Coronary artery (tissue), 2 donors: ENCODE measurements at regions not wholly inside any gene's neighbourhood (a gene's known extent, or its start where the extent isn't known, plus 50 kb on each side); places are given as distances from the start of the nearest gene placed in this dataset.

ENCODE experiments used
- DNase-seq: peaks from one replicate; pipeline ENCODE4 v3.0.0-alpha.2; 2017; ENCODE audit warnings: low spot score
- H3K27ac ChIP-seq, 2 donors: fragments of 200-600 bp; sonication (generic); one replicate each; pipeline ENCODE4 v1.5.1; 2016 to 2019
- H3K4me3 ChIP-seq: fragments of 200-600 bp; sonication (generic); 2 replicates; pipeline ENCODE4 v1.5.1; 2016; ENCODE audit warnings: mild to moderate bottlenecking, moderate library complexity
- TF ChIP-seq, protein P1 (sequence below): fragments of 200-600 bp; sonication (generic); IDR thresholded peaks from one replicate; pipeline ENCODE4 v1.5.1; 2019; ENCODE audit warnings: antibody characterized with exemption

DNA sequence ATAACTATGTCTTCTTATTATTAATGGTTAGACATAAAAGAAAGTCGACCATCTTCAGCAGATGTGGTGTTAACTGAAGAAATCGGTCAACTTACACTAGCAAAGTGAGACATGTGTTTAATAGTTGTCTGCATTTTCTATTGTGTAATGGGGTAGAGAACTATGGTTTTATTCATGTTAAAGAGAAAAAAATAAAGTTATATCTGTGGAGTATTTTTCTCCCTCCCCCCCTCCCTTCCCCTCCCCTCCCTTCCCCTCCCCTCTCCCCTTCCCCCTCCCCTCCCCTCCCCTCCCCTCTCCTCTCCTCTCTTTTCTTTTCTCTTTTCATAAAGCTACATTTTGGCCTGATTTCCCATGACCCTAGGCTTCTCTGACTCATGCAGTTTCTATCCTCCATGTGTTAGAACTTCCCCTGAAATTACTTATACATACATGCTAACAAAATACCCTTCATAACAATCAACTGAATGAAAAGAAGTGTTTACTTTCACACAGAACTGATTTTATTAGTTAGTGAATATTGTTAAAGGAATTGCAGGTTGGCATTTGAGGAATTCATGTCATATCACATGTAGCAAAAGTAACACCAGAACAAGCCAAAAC, 1431.0 kb upstream of the ATXN8OS start:
- DNase-seq: no peak
- TF ChIP-seq, protein P1, sequence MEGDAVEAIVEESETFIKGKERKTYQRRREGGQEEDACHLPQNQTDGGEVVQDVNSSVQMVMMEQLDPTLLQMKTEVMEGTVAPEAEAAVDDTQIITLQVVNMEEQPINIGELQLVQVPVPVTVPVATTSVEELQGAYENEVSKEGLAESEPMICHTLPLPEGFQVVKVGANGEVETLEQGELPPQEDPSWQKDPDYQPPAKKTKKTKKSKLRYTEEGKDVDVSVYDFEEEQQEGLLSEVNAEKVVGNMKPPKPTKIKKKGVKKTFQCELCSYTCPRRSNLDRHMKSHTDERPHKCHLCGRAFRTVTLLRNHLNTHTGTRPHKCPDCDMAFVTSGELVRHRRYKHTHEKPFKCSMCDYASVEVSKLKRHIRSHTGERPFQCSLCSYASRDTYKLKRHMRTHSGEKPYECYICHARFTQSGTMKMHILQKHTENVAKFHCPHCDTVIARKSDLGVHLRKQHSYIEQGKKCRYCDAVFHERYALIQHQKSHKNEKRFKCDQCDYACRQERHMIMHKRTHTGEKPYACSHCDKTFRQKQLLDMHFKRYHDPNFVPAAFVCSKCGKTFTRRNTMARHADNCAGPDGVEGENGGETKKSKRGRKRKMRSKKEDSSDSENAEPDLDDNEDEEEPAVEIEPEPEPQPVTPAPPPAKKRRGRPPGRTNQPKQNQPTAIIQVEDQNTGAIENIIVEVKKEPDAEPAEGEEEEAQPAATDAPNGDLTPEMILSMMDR: no peak
- Histone ChIP-seq H3K27ac (no peak overlapping the region), H3K4me3 (no peak overlapping the region)

- no peak overlapping the region for H3K4me3 ChIP-seq
- H3K27ac ChIP-seq: no peak overlapping the region
- DNase-seq: no peak
- TF ChIP-seq, protein P1: no peak
Measured at GRCh38 chr13:68675209-68675608, 1432.4 kb upstream of the ATXN8OS start.

GRCh38 chr13:68667863-68668262, 1437.7 kb upstream of the PCDH9 start:
- Histone ChIP-seq H3K4me3 (no peak overlapping the region), H3K27ac (no peak overlapping the region)
- DNase-seq: no peak
- TF ChIP-seq, protein P1: no peak

DNA sequence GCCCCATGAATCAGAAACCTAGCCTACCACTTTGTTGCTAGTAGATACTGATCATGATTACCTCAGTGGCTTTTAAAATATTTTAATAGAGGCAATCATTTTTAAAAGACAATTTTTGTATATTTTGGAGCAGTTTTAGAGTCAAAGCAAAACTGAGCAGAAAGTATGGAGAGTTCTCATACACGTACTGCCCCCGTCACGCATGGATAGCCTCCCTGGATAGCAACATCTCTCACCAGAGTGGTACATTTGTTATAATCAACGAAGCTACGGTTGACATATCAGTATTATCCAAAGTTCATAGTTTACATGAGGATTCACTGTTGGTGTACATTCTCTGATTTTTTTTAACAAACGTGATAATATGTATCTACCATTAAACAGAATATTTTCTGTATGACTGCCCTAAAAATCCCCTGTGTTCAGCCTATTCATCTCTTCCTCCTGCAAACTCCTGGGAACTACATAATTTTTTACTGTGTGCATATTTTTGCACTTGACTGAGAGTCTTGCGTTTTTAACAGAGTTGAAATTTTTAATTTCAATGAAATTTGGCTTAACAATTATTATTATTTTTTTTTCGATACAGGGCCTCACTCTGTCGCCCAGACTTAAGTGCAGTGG, 1436.8 kb upstream of the PCDH9 start:
- TF ChIP-seq, protein P1: no peak
- Histone ChIP-seq H3K4me3 (no peak overlapping the region), H3K27ac (no peak overlapping the region)
- DNase-seq: no peak

- H3K4me3 ChIP-seq: no peak overlapping the region
- no peak for DNase-seq
- TF ChIP-seq, protein P1: no peak
- no peak overlapping the region for H3K27ac ChIP-seq
Measured at GRCh38 chr13:68645814-68646213, 1415.7 kb upstream of the PCDH9 start.

DNA sequence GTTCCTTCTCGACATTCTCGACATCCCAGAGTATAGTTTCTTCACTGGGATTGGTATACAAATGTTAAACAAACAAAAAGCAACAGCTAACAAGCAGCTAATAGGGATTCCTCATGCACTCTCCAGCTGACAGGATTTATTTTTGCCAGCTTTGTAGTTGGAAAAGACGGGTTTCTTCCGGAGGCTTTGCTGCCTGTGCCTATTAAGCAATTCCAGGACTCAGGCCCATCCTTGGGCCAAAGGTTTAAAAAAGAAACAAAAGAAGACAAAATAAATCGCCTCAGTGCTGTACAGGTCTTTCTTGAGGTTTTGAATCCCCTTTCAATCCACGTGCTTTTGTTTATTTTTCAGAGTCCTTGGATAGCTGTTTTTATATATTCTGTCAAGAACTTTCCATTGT, 1414.5 kb upstream of the PCDH9 start:
- no peak for DNase-seq
- Histone ChIP-seq H3K4me3 (no peak overlapping the region), H3K27ac (no peak overlapping the region)
- TF ChIP-seq, protein P1: no peak

DNA sequence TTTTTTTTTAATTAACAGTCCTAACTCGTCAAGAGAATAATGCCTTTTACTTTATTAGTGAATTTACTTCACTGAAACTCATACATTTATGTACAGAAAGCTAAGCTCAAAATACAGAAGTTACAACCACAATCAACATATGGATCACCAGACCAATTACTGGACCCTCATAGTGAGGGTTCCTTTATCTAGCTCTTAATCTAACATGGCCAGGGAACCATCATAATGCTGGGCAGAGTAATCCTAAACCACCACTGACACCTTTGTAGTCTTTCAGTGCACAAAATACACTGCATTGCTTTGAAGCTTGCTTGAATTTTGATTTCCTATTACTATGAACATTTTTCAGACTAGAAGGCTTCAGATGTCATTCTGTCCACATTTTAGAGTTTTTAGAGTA, 1406.6 kb upstream of the PCDH9 start:
- Histone ChIP-seq H3K27ac (no peak overlapping the region), H3K4me3 (no peak overlapping the region)
- TF ChIP-seq, protein P1: no peak
- no peak for DNase-seq
